ENCODE measurements at regions not wholly inside any gene's neighbourhood (a gene's known extent, or its start where the extent isn't known, plus 50 kb on each side); places are given as distances from the start of the nearest gene placed in this dataset.
A peak's percentile ranks its signal among the peaks of the same experiment; 100 is the strongest.
"Not testable (repeated sequence)": the region's sequence is repeated elsewhere in the genome, so short reads cannot be mapped to it uniquely, and the experiment has no call there.

DNA sequence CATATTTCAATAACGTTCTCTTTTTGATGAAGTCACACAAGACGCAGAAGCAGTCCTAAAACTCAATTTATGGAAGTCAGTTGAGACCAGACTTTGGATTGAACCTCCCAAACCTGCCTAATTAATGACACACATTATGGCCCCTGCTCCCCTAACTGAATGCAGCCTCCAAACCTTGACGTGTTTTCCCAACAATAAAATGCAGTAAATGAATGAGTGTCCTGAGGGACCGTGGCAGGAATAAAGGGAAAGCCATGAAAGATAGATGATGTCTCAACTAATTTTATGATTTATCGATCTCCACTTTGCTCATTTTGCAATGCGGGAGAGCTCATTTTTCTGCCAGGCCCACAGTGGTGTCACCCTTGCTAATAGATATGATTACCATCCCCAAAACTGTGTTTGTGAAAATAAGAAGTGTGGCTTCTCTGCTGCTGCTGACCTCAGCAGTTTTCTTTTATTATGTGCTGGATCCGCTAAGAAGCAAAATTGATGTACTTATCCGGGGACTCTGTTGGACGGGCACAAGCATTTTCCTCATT lies 189.9 kb downstream of the NPIPA8 start:
- H3K4me1 ChIP-seq; DNase-seq; H3K27me3 ChIP-seq; intact Hi-C loops (cut with DNase I; ENCODE audit: low total_unique reads); H3K27ac ChIP-seq; H3K9me3 ChIP-seq; H3K4me3 ChIP-seq; ATAC-seq; in situ Hi-C loops (cut with MboI; ENCODE audit: low sequenced_read_pairs in 4 of 4); H3K36me3 ChIP-seq: not testable (repeated sequence)

GRCh38 chr16:18142066-18142465 lies 194.5 kb downstream of the NPIPA8 start:
- H3K4me3 ChIP-seq; H3K27ac ChIP-seq; H3K4me1 ChIP-seq; intact Hi-C loops (cut with DNase I; ENCODE audit: low total_unique reads); H3K27me3 ChIP-seq; H3K9me3 ChIP-seq; in situ Hi-C loops (cut with MboI; ENCODE audit: low sequenced_read_pairs in 4 of 4); DNase-seq; H3K36me3 ChIP-seq; ATAC-seq: not testable (repeated sequence)

- intact Hi-C loops (cut with DNase I; ENCODE audit: low total_unique reads), result not testable (repeated sequence)
These were observed 200.2 kb downstream of the NPIPA8 start for GRCh38 chr16:18136288-18136687.

DNA sequence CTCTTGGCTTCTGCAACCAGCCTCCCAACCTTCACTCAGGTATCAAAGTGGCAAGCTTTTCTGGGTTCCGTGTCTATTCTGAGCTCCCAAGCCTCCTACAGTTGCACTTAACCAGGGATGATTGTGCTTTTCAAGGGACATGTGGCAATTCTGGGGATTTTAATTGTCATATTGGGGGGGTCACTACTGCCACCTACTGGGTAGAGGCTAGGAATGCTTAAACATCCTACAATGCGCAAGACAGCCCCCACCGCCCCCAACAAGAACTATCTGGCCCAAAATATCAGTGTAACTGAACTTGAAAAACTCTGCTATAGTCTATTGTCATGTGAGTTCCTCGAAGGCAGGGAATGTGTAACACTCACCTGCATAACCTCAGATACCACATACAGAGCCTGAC lies 201.5 kb downstream of the NPIPA8 start:
- in situ Hi-C loops (cut with MboI; ENCODE audit: low sequenced_read_pairs in 4 of 4); H3K27me3 ChIP-seq; H3K4me3 ChIP-seq; intact Hi-C loops (cut with DNase I; ENCODE audit: low total_unique reads); H3K36me3 ChIP-seq; H3K4me1 ChIP-seq; H3K27ac ChIP-seq; H3K9me3 ChIP-seq; DNase-seq: not testable (repeated sequence)
- ATAC-seq, result peak in 1 of 2 donors; percentile 21

More at GRCh38 chr16:18136288-18136687, 200.2 kb downstream of the NPIPA8 start:
- H3K4me3 ChIP-seq; H3K4me1 ChIP-seq; DNase-seq; H3K9me3 ChIP-seq; H3K27me3 ChIP-seq; in situ Hi-C loops (cut with MboI; ENCODE audit: low sequenced_read_pairs in 4 of 4); ATAC-seq; H3K27ac ChIP-seq; H3K36me3 ChIP-seq: not testable (repeated sequence)

GRCh38 chr16:18131587-18131986 lies 204.9 kb downstream of the NPIPA8 start:
- ATAC-seq, result peak; percentile 36 to 62
- H3K4me1 ChIP-seq; in situ Hi-C loops (cut with MboI; ENCODE audit: low sequenced_read_pairs in 4 of 4); H3K36me3 ChIP-seq; intact Hi-C loops (cut with DNase I; ENCODE audit: low total_unique reads); H3K27me3 ChIP-seq; H3K4me3 ChIP-seq; DNase-seq; H3K27ac ChIP-seq; H3K9me3 ChIP-seq: not testable (repeated sequence)
- TF ChIP-seq, protein P1, sequence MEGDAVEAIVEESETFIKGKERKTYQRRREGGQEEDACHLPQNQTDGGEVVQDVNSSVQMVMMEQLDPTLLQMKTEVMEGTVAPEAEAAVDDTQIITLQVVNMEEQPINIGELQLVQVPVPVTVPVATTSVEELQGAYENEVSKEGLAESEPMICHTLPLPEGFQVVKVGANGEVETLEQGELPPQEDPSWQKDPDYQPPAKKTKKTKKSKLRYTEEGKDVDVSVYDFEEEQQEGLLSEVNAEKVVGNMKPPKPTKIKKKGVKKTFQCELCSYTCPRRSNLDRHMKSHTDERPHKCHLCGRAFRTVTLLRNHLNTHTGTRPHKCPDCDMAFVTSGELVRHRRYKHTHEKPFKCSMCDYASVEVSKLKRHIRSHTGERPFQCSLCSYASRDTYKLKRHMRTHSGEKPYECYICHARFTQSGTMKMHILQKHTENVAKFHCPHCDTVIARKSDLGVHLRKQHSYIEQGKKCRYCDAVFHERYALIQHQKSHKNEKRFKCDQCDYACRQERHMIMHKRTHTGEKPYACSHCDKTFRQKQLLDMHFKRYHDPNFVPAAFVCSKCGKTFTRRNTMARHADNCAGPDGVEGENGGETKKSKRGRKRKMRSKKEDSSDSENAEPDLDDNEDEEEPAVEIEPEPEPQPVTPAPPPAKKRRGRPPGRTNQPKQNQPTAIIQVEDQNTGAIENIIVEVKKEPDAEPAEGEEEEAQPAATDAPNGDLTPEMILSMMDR (IDR thresholded peaks at IDR 0.05 in 4 of 5, conservative IDR thresholded peaks at IDR 0.05 in 1 of 5), result peak in 2 of 5 experiments; percentile 48 to 53

DNA sequence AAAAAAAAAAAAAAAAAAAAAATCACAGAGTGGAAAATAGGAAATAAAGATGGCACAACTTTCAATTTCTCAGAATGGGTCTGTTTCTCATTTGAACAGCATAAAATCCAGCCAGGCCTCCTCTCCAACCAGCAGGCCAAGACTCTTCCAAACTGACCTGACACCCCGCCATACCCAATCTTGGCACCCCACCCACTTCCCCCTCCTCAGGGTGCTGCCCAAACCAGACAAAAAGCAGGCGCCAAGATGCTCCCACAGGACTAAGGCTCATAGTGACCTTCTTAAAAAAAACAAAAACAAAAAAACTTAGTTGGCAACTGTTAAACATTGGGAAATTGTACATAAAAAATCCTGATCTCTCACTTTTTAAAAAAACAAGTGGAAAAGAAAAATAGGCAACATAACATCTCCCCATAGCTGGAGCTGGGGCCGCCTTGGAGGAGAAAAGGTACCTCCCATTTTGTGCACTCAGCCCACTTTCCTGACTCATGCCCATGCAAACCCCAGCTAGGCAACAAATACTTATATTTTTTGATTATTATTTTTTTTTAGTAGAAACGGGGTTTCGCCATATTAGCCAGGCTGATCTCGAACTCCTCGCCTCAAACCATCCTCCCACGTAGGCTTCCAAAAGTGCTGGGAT lies 205.9 kb downstream of the NPIPA8 start:
- DNase-seq (peak in 1 of 2 donors; percentile 28), ATAC-seq (peak; percentile 30 to 39)
- H3K4me1 ChIP-seq; H3K27ac ChIP-seq; H3K9me3 ChIP-seq; H3K4me3 ChIP-seq; H3K36me3 ChIP-seq; in situ Hi-C loops (cut with MboI; ENCODE audit: low sequenced_read_pairs in 4 of 4); intact Hi-C loops (cut with DNase I; ENCODE audit: low total_unique reads); H3K27me3 ChIP-seq: not testable (repeated sequence)

GRCh38 chr16:18127033-18127432 lies 209.5 kb downstream of the NPIPA8 start:
- in situ Hi-C loops (cut with MboI; ENCODE audit: low sequenced_read_pairs in 4 of 4); H3K36me3 ChIP-seq; H3K27me3 ChIP-seq; intact Hi-C loops (cut with DNase I; ENCODE audit: low total_unique reads); H3K9me3 ChIP-seq; DNase-seq; ATAC-seq; H3K27ac ChIP-seq; H3K4me3 ChIP-seq; H3K4me1 ChIP-seq: not testable (repeated sequence)

GRCh38 chr16:18119092-18119491 lies 217.4 kb downstream of the NPIPA8 start:
- H3K27ac ChIP-seq; H3K4me1 ChIP-seq; H3K27me3 ChIP-seq; H3K36me3 ChIP-seq; H3K9me3 ChIP-seq; in situ Hi-C loops (cut with MboI; ENCODE audit: low sequenced_read_pairs in 4 of 4); intact Hi-C loops (cut with DNase I; ENCODE audit: low total_unique reads); H3K4me3 ChIP-seq: not testable (repeated sequence)
- peak; percentile 1 to 33 for DNase-seq
- peak; percentile 76 to 93 for ATAC-seq

GRCh38 chr16:18118684-18119083 lies 217.9 kb downstream of the NPIPA8 start:
- H3K27me3 ChIP-seq; in situ Hi-C loops (cut with MboI; ENCODE audit: low sequenced_read_pairs in 4 of 4); H3K9me3 ChIP-seq; H3K4me3 ChIP-seq; DNase-seq; H3K27ac ChIP-seq; H3K4me1 ChIP-seq; H3K36me3 ChIP-seq; intact Hi-C loops (cut with DNase I; ENCODE audit: low total_unique reads): not testable (repeated sequence)
- peak; percentile 11 to 42 for ATAC-seq

- in situ Hi-C loops (cut with MboI; ENCODE audit: low sequenced_read_pairs in 4 of 4); H3K36me3 ChIP-seq; intact Hi-C loops (cut with DNase I; ENCODE audit: low total_unique reads); H3K4me3 ChIP-seq; H3K27ac ChIP-seq; H3K9me3 ChIP-seq; ATAC-seq; H3K27me3 ChIP-seq; H3K4me1 ChIP-seq: not testable (repeated sequence)
- DNase-seq, result peak in 1 of 2 donors; percentile 15
These were observed 218.5 kb downstream of the NPIPA8 start for GRCh38 chr16:18118071-18118470.

DNA sequence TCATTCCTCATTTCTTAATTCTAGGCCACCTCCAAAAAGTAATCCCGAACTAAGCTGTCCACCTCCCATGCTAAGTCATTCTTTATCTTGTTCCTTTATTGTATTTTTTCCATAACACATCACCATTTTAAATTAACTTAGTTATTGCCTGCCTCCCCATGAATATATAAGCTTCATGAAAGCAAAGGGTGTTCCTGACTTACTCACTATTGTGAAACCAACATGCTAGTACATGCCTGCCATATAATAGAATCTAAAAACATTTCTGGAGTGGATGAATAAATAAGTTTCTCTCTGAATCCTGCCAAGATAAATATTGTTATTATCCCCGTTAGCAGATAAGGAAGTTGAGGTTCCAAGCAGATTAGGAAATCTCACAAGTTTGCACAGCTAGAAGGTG lies 232.1 kb downstream of the NPIPA8 start:
- in situ Hi-C loops (cut with MboI; ENCODE audit: low sequenced_read_pairs in 4 of 4); ATAC-seq; H3K36me3 ChIP-seq; intact Hi-C loops (cut with DNase I; ENCODE audit: low total_unique reads); H3K4me1 ChIP-seq; H3K27me3 ChIP-seq; H3K4me3 ChIP-seq; DNase-seq; H3K27ac ChIP-seq; H3K9me3 ChIP-seq: not testable (repeated sequence)
